ENCODE measurements at regions not wholly inside any gene's neighbourhood (a gene's known extent, or its start where the extent isn't known, plus 50 kb on each side); places are given as distances from the start of the nearest gene placed in this dataset.

DNA sequence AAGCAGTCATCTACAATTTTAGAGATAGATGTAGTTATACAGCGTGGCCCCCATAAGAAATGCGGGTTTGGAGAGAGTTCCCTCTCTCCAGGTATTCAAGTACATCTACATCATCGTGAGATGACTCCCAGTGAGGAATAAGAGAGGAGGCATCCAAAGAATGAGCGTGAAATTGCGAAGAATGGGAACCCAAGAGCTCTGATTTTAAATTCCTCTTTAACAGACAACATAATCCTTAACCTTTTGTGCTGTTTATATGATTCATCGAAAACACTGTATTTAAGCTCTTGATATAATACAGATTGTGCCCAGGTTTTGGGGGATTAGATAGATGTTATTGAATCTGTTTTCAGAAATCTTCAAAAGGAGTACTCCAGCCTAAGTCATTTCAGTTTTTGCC, 161.5 kb downstream of the COG6 start:
- TF ChIP-seq, protein P1, sequence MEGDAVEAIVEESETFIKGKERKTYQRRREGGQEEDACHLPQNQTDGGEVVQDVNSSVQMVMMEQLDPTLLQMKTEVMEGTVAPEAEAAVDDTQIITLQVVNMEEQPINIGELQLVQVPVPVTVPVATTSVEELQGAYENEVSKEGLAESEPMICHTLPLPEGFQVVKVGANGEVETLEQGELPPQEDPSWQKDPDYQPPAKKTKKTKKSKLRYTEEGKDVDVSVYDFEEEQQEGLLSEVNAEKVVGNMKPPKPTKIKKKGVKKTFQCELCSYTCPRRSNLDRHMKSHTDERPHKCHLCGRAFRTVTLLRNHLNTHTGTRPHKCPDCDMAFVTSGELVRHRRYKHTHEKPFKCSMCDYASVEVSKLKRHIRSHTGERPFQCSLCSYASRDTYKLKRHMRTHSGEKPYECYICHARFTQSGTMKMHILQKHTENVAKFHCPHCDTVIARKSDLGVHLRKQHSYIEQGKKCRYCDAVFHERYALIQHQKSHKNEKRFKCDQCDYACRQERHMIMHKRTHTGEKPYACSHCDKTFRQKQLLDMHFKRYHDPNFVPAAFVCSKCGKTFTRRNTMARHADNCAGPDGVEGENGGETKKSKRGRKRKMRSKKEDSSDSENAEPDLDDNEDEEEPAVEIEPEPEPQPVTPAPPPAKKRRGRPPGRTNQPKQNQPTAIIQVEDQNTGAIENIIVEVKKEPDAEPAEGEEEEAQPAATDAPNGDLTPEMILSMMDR (optimal IDR thresholded peaks at IDR 0.05 in 1 of 3, IDR thresholded peaks at IDR 0.05 in 1 of 3, conservative IDR thresholded peaks at IDR 0.05 in 1 of 3; ENCODE audit: extremely low read depth in 1 of 3, insufficient read depth in 2 of 3, low read length in 3 of 3), result no peak
- no peak for TF ChIP-seq EZH2 (IDR thresholded peaks at IDR 0.05; ENCODE audit: low read length)

Measured in keratinocyte (primary cell).